ENCODE measurements at regions not wholly inside any gene's neighbourhood (a gene's known extent, or its start where the extent isn't known, plus 50 kb on each side); places are given as distances from the start of the nearest gene placed in this dataset.
A peak's percentile ranks its signal among the peaks of the same experiment; 100 is the strongest.

- TF ChIP-seq, protein P1, sequence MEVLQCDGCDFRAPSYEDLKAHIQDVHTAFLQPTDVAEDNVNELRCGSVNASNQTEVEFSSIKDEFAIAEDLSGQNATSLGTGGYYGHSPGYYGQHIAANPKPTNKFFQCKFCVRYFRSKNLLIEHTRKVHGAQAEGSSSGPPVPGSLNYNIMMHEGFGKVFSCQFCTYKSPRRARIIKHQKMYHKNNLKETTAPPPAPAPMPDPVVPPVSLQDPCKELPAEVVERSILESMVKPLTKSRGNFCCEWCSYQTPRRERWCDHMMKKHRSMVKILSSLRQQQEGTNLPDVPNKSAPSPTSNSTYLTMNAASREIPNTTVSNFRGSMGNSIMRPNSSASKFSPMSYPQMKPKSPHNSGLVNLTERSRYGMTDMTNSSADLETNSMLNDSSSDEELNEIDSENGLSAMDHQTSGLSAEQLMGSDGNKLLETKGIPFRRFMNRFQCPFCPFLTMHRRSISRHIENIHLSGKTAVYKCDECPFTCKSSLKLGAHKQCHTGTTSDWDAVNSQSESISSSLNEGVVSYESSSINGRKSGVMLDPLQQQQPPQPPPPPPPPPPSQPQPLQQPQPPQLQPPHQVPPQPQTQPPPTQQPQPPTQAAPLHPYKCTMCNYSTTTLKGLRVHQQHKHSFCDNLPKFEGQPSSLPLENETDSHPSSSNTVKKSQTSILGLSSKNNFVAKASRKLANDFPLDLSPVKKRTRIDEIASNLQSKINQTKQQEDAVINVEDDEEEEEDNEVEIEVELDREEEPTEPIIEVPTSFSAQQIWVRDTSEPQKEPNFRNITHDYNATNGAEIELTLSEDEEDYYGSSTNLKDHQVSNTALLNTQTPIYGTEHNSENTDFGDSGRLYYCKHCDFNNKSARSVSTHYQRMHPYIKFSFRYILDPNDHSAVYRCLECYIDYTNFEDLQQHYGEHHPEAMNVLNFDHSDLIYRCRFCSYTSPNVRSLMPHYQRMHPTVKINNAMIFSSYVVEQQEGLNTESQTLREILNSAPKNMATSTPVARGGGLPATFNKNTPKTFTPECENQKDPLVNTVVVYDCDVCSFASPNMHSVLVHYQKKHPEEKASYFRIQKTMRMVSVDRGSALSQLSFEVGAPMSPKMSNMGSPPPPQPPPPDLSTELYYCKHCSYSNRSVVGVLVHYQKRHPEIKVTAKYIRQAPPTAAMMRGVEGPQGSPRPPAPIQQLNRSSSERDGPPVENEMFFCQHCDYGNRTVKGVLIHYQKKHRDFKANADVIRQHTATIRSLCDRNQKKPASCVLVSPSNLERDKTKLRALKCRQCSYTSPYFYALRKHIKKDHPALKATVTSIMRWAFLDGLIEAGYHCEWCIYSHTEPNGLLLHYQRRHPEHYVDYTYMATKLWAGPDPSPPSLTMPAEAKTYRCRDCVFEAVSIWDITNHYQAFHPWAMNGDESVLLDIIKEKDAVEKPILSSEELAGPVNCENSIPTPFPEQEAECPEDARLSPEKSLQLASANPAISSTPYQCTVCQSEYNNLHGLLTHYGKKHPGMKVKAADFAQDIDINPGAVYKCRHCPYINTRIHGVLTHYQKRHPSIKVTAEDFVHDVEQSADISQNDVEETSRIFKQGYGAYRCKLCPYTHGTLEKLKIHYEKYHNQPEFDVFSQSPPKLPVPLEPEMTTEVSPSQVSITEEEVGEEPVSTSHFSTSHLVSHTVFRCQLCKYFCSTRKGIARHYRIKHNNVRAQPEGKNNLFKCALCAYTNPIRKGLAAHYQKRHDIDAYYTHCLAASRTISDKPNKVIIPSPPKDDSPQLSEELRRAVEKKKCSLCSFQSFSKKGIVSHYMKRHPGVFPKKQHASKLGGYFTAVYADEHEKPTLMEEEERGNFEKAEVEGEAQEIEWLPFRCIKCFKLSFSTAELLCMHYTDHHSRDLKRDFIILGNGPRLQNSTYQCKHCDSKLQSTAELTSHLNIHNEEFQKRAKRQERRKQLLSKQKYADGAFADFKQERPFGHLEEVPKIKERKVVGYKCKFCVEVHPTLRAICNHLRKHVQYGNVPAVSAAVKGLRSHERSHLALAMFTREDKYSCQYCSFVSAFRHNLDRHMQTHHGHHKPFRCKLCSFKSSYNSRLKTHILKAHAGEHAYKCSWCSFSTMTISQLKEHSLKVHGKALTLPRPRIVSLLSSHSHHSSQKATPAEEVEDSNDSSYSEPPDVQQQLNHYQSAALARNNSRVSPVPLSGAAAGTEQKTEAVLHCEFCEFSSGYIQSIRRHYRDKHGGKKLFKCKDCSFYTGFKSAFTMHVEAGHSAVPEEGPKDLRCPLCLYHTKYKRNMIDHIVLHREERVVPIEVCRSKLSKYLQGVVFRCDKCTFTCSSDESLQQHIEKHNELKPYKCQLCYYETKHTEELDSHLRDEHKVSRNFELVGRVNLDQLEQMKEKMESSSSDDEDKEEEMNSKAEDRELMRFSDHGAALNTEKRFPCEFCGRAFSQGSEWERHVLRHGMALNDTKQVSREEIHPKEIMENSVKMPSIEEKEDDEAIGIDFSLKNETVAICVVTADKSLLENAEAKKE (CRISPR knock-in tag; IDR thresholded peaks at IDR 0.05) = no peak
- TF ChIP-seq EZH2 (IDR thresholded peaks at IDR 0.05; ENCODE audit: low read depth, unreplicated experiment) (no peak), STAT1 (IDR thresholded peaks at IDR 0.05; ENCODE audit: unreplicated experiment) (no peak), ZNF331 (CRISPR knock-in tag; IDR thresholded peaks at IDR 0.05; ENCODE audit: low read depth) (no peak)
These were observed 405.4 kb upstream of the PRKX start (continued) for GRCh38 chrX:4118666-4119530.

- no peak overlapping the region for H2AFZ ChIP-seq
- no peaks in the 10 kb centered on the region for H3F3A ChIP-seq (replicated peaks; ENCODE audit: low read depth)
- no peaks in the 10 kb centered on the region for H3K79me2 ChIP-seq (replicated peaks; ENCODE audit: insufficient read depth)
- H3K9me2 ChIP-seq (ENCODE audit: insufficient read depth) = no peaks in the 10 kb centered on the region
- Mint-ChIP-seq H3K4me1 (peaks cover 3% of the 10 kb centered on the region; the same call in 1 of the 3 replicates), H3K9me3 (peaks cover 5% of the 10 kb centered on the region; the same call in 1 of the 3 replicates), H3K36me3 (ENCODE audit: low read depth) (no peaks in the 10 kb centered on the region), H3K27me3 (ENCODE audit: insufficient read depth, low read depth, poor library complexity) (no peaks in the 10 kb centered on the region), H3K4me3 (no peak overlapping the region), H3K27ac (no peak overlapping the region)
- peak; percentile 10 for DNase-seq (ENCODE audit: low spot score)
- H4K20me1 ChIP-seq (replicated peaks; ENCODE audit: insufficient read depth) = no peaks in the 10 kb centered on the region
- H3K27me3 ChIP-seq (ENCODE audit: insufficient read depth) = no peaks in the 10 kb centered on the region
- no peak for ATAC-seq
- no peak overlapping the region for H3K4me2 ChIP-seq
- peak; percentile 38 to 53; a peak in 3 of 4 replicates for TF ChIP-seq CTCF (conservative IDR thresholded peaks at IDR 0.05; ENCODE audit: low read depth in 2 of 2)
- TF ChIP-seq CREB1 (CRISPR knock-in tag; IDR thresholded peaks at IDR 0.05; ENCODE audit: low read depth) = no peak
- H3K4me1 ChIP-seq (ENCODE audit: insufficient read depth) = 0 out of 2 replicates have a peak, but pooled peaks cover 2% of the 10 kb centered on the region
- no peak overlapping the region for H3K27ac ChIP-seq (ENCODE audit: low read depth)
- H3K4me3 ChIP-seq = no peak overlapping the region
- no peaks in the 10 kb centered on the region for H3K36me3 ChIP-seq (ENCODE audit: insufficient read depth)
These were observed 397.5 kb upstream of the PRKX start for GRCh38 chrX:4110964-4111363.
